Iris pigment epithelial cell (primary cell): ENCODE measurements at regions not wholly inside any gene's neighbourhood (a gene's known extent, or its start where the extent isn't known, plus 50 kb on each side); places are given as distances from the start of the nearest gene placed in this dataset.

Experiments used
- DNase-seq: peaks from one replicate; pipeline ENCODE4 v3.0.0-alpha.2; 2011; ENCODE audit warnings: low read depth

DNA sequence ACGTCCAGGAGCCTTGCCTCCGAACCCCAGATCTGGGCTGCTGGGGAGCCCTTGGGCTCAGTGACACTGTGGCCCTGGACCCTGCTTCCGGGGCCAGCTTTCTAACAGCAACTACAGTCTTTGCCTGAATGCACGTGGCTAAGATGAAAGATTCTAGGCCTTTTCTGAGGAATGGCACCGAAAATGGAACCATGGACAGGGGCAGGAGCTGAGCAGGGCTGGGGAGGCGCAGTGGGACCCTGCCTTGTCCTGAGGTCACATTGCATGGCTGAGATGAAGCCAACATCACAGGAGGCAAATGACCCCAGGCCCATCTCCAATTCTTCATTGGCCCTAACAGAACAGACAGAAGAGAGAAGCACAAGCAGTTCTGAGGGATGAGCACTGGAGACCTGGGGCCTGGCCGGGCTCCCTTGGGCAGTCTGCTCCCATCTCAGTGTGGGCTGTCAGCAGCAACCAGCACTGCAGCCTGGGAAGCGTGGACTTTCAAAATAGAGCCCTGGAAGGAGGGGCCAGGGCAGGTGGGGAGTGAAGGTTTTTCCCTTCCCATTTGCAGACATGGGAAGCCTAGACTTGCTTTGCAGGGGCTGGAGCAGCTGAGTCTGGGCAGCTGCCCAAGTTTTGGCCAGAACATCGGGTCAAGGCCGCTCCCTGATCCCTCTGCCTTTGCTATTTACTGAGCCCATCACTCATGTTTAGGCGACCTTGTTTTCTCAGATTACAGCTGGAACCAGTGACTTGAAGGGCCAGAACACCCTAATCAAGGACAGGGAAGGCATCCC, 114.4 kb upstream of the TCERG1L start:
- DNase-seq, result no peak

DNA sequence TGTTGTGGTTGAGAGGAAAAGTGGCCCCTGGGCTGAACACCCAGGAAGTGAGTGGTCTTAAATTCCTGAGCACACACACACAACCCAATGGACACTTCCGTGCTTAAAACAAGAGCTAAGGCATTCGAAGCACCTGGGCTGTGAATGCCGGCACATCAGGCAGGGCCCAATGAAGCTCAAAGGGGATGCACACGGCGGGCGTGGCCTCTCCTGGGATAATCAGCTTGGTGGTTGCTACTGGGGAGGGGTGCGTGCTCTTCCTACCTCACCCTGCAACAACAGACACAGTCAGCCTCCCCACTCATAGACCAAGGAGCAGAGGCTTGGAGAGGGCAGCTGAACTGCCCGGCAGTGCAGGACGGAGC, 115.0 kb upstream of the TCERG1L start:
- DNase-seq, result no peak

DNA sequence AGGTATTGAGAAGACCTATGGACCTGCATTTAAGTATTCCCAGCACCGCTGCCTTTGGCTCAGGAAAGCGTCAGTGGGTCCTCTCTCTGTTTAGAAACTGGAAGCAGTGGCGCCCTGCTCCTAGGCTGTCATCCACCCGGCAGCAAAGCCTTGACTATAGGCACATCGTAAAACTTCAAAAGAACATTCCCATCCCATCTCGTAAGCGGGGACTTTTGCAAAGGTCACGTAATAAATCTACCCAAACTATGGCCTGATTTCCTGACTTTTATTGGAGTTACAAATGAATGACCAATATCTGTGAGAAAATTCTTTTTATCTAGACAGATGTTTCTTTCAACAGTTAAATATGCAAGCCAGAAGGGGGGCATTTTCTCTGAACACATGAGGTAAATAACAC, 115.8 kb upstream of the TCERG1L start:
- no peak for DNase-seq

DNA sequence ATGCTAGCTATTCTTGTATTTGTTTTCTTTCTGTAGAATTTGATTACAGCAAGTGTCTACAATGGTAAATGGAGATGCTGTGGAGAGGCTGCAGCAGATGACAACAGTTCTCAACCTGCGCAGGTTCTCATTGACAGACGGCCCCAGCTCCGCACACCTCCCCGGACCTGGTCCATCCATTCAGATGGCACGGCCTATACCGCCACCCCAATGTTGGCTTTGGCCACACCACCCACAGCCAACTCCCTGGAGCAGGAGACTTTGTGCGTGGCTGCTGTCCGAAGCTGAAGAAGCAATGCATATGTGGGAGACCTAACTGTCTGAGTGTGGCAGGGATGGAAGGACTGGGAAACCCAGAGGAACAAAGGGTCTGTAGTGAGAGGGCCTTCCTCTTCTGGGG, 116.4 kb upstream of the TCERG1L start:
- no peak for DNase-seq

DNA sequence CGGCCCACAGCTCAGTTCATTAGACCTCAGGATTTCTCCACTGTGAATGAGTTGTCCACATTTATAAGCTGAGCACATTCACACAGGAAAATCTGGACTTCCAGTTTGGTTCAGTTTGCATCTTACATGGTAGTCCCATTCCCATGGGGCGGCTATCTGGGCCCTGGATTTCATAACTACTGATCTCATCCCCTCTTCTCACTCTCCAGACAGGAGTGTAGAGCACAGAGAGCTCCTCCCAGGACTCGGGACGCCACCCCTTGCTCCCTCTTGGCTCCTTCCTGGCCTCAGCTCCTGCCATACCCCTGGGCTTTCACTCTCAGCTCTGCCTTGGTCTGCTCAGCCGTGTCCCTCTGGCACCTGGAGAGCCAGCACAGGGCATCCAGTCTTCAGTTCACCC, 117.6 kb upstream of the TCERG1L start:
- DNase-seq, result no peak

DNA sequence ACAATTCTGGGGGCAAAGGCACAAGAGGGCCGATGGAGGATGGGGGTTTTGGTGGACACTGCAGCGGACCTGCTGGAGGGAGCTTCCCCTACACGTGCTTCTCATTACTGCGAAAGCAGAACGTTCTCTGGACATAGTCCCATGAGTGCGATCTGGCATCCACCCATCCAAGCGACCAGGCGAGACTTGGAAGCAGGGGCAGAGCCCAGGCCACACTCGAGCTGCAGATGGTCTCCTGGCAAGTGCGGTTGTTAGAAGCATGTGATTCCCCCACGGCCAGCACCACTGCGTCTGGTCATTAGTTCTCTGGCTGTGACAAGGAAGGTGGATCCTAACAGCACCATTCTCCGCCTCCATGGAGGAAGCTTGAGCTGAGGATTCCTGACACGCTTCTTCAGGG, 118.4 kb upstream of the TCERG1L start:
- DNase-seq, result no peak

DNA sequence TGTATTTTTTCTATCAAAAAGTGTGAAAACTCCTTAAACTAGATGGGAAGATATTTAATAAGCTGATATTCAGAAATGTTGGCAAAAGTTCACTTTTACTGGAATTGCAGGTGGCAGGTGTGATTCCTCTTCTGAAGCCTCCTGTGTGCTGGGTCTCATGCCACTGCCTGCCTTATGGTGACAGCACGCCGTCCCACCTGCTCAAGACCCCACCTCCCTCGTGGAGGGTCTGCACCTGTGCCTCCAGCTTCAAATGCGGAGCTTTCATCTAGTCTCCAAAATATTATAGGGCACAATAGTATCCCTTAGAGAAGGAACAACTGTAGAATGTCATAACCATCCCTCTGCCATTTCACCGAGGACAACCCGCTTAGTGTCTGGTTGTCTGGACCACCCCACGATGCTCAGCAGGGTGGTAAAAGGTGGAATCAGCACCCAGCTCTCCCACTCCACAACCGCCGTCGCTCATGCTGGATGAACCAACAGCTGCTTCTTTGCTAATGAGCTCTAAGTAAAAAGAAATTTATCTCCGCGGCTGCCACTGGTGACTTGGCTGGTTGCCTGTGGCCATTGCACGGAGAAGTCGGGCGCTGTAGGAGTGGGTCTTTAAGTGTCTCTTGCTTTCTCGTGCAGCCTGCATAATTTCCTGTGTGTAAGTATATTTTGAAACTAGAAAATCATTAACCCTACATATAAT, 119.3 kb upstream of the TCERG1L start:
- DNase-seq, result no peak

DNA sequence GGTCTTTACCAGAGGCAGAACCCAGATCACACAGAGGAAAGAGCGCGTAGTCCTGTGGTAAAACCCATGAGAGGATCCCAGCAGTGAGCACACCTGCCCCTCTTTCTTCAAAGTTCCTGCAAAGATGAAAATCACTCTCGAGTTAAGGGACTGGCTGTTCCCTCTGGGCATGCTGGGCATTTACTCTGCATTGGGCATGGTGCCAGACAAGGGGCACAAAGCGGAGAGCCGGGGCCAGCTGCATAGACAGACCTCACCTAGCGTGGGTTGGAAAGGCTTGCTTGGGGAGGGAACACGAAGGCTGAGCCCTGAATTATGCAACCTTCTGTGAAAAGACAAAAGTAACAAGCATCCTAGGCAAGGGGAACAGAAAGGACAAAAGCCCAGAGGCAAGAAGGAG, 120.0 kb upstream of the TCERG1L start:
- no peak for DNase-seq

DNA sequence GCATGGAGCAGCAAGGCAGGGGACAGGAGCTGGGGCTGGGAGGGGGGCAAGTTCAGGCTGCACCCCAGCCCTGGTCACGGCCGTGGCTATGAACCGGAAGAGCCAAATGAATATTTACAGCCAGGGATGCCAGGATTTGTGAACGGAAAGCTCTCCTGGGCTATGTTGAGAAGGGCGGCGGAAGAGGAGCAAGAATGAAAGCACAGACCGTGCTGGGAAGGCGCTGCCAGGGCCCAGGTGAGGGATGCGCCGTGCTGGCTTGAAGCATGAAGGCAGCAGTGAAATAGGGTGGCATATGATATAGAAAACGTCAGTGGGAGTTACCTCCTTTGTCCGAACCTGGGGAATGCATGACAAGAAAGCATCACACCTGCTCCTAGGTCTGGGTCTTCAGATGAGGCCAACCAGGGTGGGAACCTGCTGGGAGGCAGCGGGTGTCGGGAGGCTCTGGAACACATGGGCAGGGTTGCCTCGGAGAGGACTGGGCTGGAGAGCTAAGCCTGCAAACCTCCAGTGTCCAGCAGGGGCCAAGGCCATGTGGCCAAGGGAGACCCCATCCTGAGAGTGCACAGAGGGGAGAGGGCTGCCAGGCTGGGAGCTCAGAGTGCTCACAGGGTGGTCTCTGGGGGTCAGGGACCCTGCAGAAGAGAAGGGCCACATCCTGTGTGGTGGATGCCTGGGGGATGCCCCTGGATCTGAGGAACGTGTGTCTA, 120.6 kb upstream of the TCERG1L start:
- DNase-seq, result no peak

DNA sequence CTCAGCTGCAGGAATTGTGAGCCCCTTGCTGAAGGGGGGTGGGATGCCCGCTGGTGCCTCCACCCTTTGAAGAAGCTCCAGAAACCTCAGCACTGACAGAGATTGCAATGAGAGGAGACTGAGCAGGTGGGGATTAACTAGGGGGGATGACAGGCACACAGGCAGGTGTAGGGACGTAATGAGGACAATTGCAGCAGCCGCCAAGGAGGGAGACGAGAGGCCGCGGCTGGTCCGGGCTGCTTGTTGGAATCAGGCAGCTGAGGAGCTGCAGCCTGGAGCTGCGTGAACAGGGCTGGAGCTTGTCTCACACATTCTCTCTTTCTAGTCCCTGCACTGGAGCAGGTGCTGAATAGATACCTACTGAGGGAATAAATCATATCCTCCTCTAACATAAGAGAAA, 122.0 kb upstream of the TCERG1L start:
- DNase-seq, result no peak

DNA sequence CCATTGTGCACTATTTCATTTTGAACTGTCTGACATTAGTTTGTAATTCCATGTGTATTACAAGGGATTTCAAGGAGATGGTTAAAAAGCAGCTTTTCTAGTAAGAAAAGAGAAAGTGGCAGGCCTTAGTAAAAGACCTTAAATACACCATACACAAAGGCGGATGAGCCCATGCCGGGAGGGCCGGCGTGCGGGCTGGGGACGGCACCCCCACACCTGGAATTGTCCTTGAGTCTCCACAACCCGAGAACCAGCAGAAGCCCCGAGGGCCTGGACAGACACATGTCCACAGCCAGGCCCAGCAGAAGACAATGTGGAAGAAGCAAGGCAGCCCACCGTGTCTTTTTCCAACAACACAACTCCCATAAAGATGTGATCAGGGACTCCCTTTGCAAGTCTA, 123.7 kb upstream of the TCERG1L start:
- no peak for DNase-seq

DNA sequence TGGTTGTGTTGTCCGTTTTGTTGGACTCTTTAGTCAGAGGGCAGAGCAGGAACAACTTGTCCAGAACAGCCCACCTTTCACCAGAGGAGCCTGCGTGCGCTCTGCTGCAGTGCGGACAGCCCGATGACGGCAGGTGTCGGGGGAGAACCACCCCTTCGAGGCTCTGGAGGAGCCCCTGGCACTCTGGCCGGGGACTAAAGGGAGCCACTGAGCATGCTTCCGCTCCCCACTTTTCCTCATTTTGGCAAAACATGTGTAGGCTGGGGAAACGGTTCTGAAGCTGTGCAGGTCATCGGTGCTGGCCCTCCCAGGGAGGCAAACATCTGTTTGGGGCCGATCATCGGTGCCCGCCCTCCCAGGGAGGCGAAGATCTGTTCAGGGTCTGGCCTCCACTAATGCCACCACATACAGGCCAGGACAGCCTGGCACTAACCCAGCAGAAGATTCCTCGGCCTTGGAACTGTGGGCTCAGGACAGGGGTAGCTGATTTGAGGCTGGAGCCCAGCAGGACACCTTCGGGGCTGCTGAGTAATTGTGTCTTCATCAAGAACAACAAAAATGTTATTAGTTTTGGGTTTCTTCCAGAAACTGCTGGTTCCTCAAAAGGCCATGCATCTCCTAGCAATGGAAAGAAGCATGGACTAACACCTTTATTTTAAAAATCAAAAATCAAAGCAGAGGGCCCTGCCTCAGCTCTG, 124.4 kb upstream of the TCERG1L start:
- DNase-seq, result peak; percentile 1

DNA sequence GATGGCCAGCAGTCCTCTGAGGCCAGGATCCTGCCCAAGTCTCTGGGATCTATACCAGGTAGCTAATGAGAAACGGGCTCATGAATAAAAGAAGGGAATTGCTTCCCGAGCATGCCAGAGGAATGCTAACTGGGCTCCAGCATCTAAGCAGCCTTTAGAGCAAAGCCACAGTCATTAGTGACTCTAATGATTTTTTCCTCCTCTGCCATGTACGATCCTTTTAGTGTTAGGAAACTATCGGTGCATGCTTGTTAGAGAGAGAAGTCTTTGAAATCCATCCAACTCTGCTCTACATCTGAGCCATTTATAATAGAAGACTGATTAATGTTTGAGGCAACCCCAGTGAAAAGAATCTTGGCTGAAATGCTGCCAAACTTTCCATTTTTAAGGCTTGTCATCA, 124.9 kb upstream of the TCERG1L start:
- DNase-seq, result no peak

DNA sequence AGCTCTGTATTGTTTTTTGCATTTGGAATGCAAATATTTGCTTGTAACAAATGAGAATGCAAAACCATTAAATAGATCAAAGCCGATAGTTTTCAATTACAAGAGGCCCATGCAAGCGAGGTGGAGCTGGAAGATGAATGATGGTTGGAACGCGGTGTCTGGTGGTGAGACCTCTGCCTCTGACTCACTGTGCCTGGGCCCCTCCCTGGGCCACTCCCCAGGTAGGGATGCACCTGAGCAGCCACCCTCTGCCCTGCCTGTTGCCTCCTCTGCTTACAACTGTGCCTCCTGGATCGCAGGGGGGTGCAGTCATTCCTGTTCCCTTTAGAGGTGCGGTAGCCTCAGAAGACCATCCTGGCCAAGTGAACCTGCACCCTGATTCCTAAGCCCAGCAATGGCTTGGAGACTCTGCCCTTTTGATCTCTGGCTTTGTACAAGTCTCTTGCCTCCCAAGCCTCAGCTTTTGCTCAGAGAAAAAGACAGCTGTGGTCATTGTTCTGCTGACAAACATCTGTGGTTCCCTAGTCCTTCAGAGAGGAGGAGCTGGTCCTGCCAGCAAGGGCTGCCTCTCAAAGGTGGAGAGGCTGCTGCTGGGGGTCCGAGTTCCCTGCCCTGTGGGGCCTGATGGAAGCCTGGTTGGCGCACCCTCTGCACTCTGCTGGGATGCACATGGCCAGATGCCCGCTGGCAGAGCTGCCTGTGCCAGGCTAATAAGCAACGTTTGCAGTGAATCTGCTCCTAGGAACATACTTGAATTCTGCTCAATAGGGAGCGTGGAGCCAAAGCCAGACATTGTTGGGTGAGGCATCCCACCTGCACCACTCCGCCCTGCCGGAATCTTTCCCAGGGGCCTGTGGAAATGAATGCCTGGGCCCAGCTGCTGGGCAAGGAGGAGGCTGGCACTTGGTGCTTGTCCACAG, 126.3 kb upstream of the TCERG1L start:
- DNase-seq, result no peak

DNA sequence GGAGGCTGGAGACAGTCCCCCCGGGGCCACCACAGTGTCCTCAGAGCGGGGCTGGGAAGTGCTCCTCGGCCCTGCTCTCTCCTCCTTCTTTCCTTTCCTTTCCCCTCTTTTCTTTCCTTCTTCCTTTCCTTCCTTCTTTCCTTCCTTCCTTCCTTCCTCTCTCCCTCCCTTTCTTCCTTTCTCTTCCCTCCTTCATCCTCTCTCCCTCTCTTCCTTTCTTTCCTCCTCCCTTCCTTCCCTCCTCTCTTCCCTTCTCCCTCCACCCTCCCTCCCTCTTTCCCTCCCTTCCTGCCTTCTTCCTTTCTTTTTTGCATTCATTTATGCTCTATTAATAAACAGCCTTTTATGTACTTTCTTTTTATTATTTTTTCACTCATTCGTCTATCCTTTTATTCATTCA, 127.1 kb upstream of the TCERG1L start:
- DNase-seq, result no peak

DNA sequence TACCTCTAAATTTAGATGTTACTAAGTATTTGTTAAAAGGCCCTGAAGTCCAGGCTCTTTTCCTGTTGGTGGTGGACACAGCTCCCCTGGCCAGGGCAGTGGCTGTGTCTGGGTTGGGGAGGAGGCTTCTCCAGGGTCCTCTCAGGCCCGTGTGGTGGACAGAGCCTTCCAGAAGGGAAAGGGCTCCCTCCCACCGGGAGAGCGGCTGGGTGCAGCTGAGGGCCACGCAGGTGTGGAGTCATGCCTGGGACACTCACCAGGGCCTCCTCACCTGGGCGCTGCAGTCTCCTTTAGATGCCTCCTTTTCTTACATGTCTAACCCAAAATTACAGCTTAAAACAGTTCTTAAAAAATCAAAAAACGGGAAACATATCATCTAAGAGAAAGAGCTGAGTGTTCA, 128.2 kb upstream of the TCERG1L start:
- DNase-seq, result no peak

DNA sequence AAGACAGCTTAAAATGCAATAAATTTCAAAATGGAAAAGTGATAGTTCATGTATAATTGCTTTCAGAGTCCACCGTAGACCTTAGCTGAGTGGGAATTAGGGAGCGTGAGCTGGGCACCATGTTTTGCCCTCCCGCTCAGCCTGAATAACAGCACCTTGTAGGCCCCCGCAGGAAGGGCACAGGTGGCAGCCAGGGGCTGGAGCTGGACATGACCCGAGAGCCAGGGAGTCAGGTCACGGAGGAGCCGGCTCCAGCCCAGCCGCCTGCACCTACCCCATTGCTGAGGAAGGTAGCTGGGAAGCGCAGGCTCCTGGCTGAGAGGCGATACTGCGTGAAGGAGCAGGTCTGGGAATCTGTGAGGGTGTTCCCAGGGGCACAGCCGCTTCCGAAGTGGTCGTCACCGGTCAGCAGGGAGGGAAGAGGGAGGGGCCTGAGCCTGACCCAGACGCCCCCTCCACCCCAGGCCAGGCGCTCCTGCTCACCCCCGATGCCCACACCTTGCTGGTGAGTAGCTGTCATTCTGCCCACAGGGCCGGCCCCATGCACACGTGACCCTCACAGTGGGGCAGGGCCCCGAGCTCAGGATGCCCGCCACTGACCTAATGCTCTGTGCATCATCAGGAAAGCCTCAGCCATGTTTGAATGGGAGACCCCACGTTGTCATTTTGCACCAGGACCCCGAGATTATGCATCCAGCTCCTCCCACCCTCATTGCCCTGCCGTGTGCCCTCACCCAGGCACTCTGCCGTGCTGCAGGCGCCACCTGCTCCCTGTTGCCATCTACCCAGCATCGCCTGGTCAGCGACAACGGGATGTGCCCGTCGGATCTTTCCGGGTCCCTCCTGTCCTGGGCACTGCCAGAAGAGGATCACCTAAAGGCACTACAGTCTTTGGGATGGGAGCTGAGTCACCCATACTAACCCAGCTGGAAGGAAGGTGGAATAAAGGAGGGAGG, 129.2 kb upstream of the TCERG1L start:
- no peak for DNase-seq

DNA sequence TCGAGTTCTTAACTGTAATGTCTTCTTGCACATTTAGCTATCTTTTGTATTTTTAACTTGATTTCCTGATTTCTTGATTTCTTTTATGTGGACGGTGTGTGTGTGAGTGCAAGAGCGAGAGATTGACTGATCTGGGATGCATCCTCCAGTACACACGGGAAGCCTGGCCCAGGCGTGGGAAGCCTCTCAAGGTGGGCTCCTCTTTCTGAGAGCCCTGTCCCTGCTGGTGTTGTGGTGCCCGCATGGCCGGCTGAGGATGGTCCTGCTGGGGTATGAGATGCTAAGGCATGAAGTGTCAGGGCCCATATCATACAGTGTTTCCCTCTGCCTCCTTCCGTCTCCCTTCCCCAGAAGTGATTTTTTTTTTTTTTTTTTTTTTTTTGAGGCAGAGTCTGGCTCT, 130.8 kb upstream of the TCERG1L start:
- DNase-seq, result no peak

DNA sequence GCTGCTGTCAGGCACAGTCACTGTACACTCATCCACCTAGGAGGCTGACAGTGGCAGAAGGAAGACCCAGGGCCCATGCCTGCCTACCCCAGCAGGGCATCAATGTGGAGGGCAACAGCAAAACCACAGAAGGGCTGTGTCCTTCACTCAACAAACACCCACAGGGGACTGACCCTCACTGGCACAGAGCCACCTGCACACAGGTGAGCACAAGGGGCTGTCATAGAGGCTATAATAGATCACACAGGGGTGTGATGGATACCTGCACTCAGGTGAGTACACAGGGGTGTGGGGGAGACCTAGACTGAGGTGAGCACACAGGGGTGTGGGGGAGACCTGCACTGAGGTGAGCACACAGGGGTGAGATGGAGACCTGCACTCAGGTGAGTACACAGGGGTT, 132.8 kb upstream of the TCERG1L start:
- DNase-seq, result no peak

DNA sequence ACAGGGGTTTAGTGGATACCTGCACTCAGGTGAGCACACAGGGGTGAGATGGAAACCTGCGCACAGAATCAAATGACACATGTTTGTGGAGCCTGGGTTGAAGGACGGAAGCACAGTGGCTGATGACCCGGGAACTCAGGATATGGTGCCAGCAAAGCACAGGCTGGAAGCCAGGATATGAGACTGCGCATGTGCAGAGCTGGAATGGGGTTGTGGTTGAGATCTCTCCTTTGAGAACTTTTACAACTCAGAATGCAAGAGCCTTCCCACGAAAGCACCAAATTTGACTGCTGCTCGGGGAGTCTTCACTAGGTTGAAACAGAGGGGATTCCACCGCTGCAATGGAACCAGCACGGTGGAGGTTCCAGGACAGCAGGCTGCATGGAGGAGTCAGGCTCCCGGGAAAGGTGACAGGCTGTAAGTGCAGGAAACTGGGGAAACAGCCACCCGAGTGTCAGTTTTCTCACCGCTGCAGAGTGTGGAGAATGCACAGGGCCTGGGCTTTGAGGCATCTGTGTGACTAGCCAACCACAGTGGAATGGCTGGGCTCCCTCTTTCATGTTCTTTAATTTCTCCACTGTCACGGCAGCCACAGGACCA, 133.4 kb upstream of the TCERG1L start:
- DNase-seq, result no peak
